LNCaP clone FGC (cell line): ENCODE measurements at regions not wholly inside any gene's neighbourhood (a gene's known extent, or its start where the extent isn't known, plus 50 kb on each side); places are given as distances from the start of the nearest gene placed in this dataset.

Source experiments
- DNase-seq: peaks from one replicate; pipeline ENCODE4 v3.0.0-alpha.2; 2011; ENCODE audit warnings: low read depth
- H3K4me3 ChIP-seq: 2 replicates; pipeline ENCODE4 v1.5.1; 2011; ENCODE audit warnings: mild to moderate bottlenecking, low read depth, low read length, control low read depth
- TF ChIP-seq, protein P1 (sequence below): IDR thresholded peaks from 2 replicates; pipeline ENCODE4 v1.5.1; 2012; ENCODE audit warnings: mild to moderate bottlenecking; ENCODE audit not compliant: control insufficient read depth, insufficient read depth; ENCODE audit errors: extremely low read depth

- TF ChIP-seq, protein P1, sequence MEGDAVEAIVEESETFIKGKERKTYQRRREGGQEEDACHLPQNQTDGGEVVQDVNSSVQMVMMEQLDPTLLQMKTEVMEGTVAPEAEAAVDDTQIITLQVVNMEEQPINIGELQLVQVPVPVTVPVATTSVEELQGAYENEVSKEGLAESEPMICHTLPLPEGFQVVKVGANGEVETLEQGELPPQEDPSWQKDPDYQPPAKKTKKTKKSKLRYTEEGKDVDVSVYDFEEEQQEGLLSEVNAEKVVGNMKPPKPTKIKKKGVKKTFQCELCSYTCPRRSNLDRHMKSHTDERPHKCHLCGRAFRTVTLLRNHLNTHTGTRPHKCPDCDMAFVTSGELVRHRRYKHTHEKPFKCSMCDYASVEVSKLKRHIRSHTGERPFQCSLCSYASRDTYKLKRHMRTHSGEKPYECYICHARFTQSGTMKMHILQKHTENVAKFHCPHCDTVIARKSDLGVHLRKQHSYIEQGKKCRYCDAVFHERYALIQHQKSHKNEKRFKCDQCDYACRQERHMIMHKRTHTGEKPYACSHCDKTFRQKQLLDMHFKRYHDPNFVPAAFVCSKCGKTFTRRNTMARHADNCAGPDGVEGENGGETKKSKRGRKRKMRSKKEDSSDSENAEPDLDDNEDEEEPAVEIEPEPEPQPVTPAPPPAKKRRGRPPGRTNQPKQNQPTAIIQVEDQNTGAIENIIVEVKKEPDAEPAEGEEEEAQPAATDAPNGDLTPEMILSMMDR = no peak
- no peak for DNase-seq
- no peak overlapping the region for H3K4me3 ChIP-seq
These were observed 682.1 kb downstream of the KCNA4 start for GRCh38 chr11:29334776-29335130.

DNA sequence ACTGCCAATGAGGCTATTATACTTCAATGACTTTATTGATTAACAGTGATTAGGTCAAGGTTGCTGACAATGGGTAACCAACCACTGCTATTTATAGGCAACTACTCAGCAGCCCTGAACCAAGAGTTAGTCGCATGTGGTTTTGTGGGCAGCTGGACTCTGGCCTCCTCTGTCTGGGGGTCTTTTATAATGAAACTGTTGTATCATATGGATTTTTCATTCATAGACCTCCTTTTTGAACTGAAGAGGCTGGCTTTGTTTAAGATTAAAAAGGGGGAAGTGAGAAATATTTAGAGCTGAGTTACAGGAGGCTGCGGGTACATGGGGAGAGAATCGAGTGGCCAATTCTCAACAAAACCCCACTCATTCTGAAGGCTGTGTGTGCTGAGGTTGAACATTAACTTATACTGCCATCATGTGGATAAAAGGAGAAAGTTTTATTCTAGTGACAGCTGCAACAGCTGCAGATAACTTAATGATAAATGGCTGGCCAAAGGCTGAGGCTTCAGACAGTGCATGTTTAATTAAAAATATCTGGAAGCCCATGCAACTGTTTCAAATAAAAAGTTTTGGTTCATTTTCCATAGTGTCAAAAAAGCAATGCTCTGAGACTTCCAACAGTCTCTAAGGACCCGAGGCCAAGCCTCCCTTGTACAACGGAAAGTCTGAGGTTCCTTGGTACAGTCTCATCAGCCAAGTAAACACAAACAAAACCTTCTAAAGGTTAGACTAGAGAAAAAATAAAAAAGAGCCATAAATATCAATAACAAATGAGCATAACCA lies 682.6 kb downstream of the KCNA4 start:
- no peak for DNase-seq
- no peak overlapping the region for H3K4me3 ChIP-seq
- TF ChIP-seq, protein P1 = peak; percentile 64

- DNase-seq = no peak
- TF ChIP-seq, protein P1 = no peak
- no peak overlapping the region for H3K4me3 ChIP-seq
These were observed 685.3 kb downstream of the KCNA4 start for GRCh38 chr11:29331451-29332010.

- no peak overlapping the region for H3K4me3 ChIP-seq
- DNase-seq = no peak
- TF ChIP-seq, protein P1 = peak; percentile 75
These were observed 687.8 kb downstream of the KCNA4 start for GRCh38 chr11:29328961-29329441.

- no peak overlapping the region for H3K4me3 ChIP-seq
- DNase-seq = no peak
- TF ChIP-seq, protein P1 = no peak
These were observed 688.9 kb downstream of the KCNA4 start for GRCh38 chr11:29327891-29328290.

DNA sequence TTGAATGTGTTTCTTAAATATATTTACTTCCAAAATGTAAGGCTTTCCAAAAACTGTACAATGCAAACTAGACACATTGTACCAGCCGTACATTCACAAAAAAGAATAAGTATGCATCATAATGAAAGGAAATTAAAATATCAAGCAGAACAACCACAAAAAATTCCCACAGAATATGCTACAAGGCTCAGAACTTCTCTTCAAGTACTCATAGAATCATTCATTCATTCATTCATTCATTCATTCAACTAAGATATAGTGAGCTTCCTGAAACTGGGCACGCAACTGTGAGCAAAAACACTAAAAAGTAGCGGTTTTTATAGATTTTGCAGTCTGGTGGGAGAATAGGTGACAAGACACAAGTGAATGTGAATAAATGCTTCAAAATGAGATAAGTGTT lies 690.1 kb downstream of the KCNA4 start:
- TF ChIP-seq, protein P1 = no peak
- no peak for DNase-seq
- H3K4me3 ChIP-seq = no peak overlapping the region
